HEK293 (cell line): ENCODE measurements at regions not wholly inside any gene's neighbourhood (a gene's known extent, or its start where the extent isn't known, plus 50 kb on each side); places are given as distances from the start of the nearest gene placed in this dataset.

Experiments used
- ZBTB7A ChIP-seq: fragments of 450-650 bp; formaldehyde crosslinking; IDR thresholded peaks from 2 replicates; pipeline ENCODE4 v1.5.1; 2016; ENCODE audit warnings: low read depth, missing biosample characterization, missing genetic modification characterization
- TF ChIP-seq, protein P1 (sequence below): fragments of 450-650 bp; formaldehyde crosslinking; IDR thresholded peaks from 2 replicates; pipeline ENCODE4 v1.5.1; 2016; ENCODE audit warnings: missing biosample characterization, missing genetic modification characterization
- TF ChIP-seq, protein P2 (sequence below): fragments of 450-650 bp; formaldehyde crosslinking; conservative IDR thresholded peaks from 2 replicates; pipeline ENCODE4 v1.5.1; 2016; ENCODE audit warnings: low read depth, missing biosample characterization, missing genetic modification characterization

DNA sequence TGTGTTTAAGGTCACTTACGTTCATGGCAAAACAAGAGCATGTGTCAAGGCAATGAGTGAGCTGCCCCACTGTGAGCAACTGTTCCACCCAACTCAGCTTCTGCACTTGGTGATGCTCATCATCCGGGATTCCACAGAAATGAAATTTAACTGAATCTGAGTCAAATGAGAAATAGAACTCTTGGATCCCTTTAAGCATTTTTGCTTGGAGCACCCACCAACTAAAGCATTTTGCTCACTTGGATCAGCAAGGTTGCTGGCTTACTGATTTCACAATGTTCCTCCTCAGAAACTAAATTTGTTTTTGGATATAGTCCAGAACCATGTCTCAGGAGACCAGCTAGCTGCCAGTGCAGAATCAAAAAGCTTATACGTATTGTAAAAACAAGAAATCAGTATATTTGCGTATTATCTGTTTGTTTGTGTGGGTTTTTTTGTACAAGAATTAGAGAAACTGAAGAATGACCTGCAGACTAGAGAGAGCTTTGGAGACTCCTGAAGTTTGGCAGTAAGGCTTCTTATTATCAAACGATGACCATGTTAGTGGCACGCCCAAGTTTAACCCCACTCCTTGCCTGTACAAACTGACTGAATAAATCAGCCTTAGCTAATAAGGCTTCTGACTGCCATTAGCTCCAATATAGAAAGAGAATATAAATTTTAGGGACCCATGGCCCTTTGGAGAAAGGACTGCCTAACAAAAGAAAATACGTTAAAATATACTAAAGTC, 153.8 kb upstream of the FST start:
- TF ChIP-seq, protein P1, sequence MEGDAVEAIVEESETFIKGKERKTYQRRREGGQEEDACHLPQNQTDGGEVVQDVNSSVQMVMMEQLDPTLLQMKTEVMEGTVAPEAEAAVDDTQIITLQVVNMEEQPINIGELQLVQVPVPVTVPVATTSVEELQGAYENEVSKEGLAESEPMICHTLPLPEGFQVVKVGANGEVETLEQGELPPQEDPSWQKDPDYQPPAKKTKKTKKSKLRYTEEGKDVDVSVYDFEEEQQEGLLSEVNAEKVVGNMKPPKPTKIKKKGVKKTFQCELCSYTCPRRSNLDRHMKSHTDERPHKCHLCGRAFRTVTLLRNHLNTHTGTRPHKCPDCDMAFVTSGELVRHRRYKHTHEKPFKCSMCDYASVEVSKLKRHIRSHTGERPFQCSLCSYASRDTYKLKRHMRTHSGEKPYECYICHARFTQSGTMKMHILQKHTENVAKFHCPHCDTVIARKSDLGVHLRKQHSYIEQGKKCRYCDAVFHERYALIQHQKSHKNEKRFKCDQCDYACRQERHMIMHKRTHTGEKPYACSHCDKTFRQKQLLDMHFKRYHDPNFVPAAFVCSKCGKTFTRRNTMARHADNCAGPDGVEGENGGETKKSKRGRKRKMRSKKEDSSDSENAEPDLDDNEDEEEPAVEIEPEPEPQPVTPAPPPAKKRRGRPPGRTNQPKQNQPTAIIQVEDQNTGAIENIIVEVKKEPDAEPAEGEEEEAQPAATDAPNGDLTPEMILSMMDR, result no peak
- TF ChIP-seq ZBTB7A (tag by site-specific recombination), result no peak
- TF ChIP-seq, protein P2, sequence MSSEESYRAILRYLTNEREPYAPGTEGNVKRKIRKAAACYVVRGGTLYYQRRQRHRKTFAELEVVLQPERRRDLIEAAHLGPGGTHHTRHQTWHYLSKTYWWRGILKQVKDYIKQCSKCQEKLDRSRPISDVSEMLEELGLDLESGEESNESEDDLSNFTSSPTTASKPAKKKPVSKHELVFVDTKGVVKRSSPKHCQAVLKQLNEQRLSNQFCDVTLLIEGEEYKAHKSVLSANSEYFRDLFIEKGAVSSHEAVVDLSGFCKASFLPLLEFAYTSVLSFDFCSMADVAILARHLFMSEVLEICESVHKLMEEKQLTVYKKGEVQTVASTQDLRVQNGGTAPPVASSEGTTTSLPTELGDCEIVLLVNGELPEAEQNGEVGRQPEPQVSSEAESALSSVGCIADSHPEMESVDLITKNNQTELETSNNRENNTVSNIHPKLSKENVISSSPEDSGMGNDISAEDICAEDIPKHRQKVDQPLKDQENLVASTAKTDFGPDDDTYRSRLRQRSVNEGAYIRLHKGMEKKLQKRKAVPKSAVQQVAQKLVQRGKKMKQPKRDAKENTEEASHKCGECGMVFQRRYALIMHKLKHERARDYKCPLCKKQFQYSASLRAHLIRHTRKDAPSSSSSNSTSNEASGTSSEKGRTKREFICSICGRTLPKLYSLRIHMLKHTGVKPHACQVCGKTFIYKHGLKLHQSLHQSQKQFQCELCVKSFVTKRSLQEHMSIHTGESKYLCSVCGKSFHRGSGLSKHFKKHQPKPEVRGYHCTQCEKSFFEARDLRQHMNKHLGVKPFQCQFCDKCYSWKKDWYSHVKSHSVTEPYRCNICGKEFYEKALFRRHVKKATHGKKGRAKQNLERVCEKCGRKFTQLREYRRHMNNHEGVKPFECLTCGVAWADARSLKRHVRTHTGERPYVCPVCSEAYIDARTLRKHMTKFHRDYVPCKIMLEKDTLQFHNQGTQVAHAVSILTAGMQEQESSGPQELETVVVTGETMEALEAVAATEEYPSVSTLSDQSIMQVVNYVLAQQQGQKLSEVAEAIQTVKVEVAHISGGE (tag by site-specific recombination), result no peak
